ENCODE measurements at regions not wholly inside any gene's neighbourhood (a gene's known extent, or its start where the extent isn't known, plus 50 kb on each side); places are given as distances from the start of the nearest gene placed in this dataset.
"Not testable (repeated sequence)": the region's sequence is repeated elsewhere in the genome, so short reads cannot be mapped to it uniquely, and the experiment has no call there.

GRCh38 chr11:135015966-135016365 lies 603.9 kb upstream of the B3GAT1 start (continued):
- TF ChIP-seq ZNF425 (CRISPR knock-in tag; conservative IDR thresholded peaks at IDR 0.05): no peak

GRCh38 chr11:135011313-135011712 lies 599.3 kb upstream of the B3GAT1 start:
- DNase-seq (ENCODE audit: low spot score); ATAC-seq; H3K4me3 Mint-ChIP-seq; H3K4me1 Mint-ChIP-seq; H3K27me3 Mint-ChIP-seq (ENCODE audit: low read depth); CTCF ChIA-PET; H3K27ac Mint-ChIP-seq; POLR2A ChIA-PET: not testable (repeated sequence)
- peaks cover 39% of the 10 kb centered on the region for H3K9me3 Mint-ChIP-seq
- peaks cover 13% of the 10 kb centered on the region for H3K36me3 Mint-ChIP-seq

GRCh38 chr11:135009125-135009524 lies 597.1 kb upstream of the B3GAT1 start:
- no peak overlapping the region for H3K4me3 Mint-ChIP-seq
- H3K27ac Mint-ChIP-seq: no peak overlapping the region
- CTCF ChIA-PET: no interaction called here
- ATAC-seq: no peak
- peaks cover 11% of the 10 kb centered on the region for H3K4me1 Mint-ChIP-seq
- H3K9me3 Mint-ChIP-seq: peaks cover 31% of the 10 kb centered on the region
- no peaks in the 10 kb centered on the region; the same call in 1 of the 2 replicates for H3K27me3 Mint-ChIP-seq (ENCODE audit: low read depth)
- POLR2A ChIA-PET: no interaction called here
- TF ChIP-seq ZNF396 (CRISPR knock-in tag; IDR thresholded peaks at IDR 0.05; ENCODE audit: borderline replicate concordance): no peak
- no peak for TF ChIP-seq ETV6 (CRISPR knock-in tag; IDR thresholded peaks at IDR 0.05)
- TF ChIP-seq IRF2 (CRISPR knock-in tag; IDR thresholded peaks at IDR 0.05; ENCODE audit: borderline replicate concordance, low read depth): no peak
- TF ChIP-seq PRRX2 (CRISPR knock-in tag; IDR thresholded peaks at IDR 0.05): no peak
- peaks cover 13% of the 10 kb centered on the region for H3K36me3 Mint-ChIP-seq
- DNase-seq (ENCODE audit: low spot score): no peak

- Mint-ChIP-seq H3K27ac (no peak overlapping the region), H3K36me3 (peaks cover 13% of the 10 kb centered on the region), H3K27me3 (ENCODE audit: low read depth) (no peaks in the 10 kb centered on the region; the same call in 1 of the 2 replicates), H3K4me1 (peaks cover 11% of the 10 kb centered on the region), H3K9me3 (peaks cover 29% of the 10 kb centered on the region), H3K4me3 (no peak overlapping the region)
- ATAC-seq (no peak), DNase-seq (ENCODE audit: low spot score) (no peak)
- no peak for TF ChIP-seq FOXK1 (CRISPR knock-in tag; IDR thresholded peaks at IDR 0.05)
- no peak for TF ChIP-seq ZNF416 (CRISPR knock-in tag; IDR thresholded peaks at IDR 0.05)
- no peak for TF ChIP-seq ELF4 (CRISPR knock-in tag; IDR thresholded peaks at IDR 0.05; ENCODE audit: low read depth)
- TF ChIP-seq ZNF425 (CRISPR knock-in tag; conservative IDR thresholded peaks at IDR 0.05): no peak
- TF ChIP-seq CDX4 (CRISPR knock-in tag; IDR thresholded peaks at IDR 0.05; ENCODE audit: borderline replicate concordance): no peak
- TF ChIP-seq GABPB1 (CRISPR knock-in tag; IDR thresholded peaks at IDR 0.05): no peak
- TF ChIP-seq SP1 (CRISPR knock-in tag; conservative IDR thresholded peaks at IDR 0.05): no peak
- no peak for TF ChIP-seq ESRRA (CRISPR knock-in tag; IDR thresholded peaks at IDR 0.05; ENCODE audit: borderline replicate concordance)
- CTCF ChIA-PET: interaction anchor here (0.6 kb wide), 1 partner anchor 389 kb away, joined by 3 read pairs; no protein-coding TSS in a partner anchor
- POLR2A ChIA-PET: no interaction called here
Observed at GRCh38 chr11:135008412-135008811, 596.4 kb upstream of the B3GAT1 start.

GRCh38 chr11:135008001-135008405 lies 596.0 kb upstream of the B3GAT1 start:
- no peak overlapping the region for H3K27ac Mint-ChIP-seq
- CTCF ChIA-PET: interaction anchor here (0.6 kb wide), 1 partner anchor 388 kb away, joined by 3 read pairs; no protein-coding TSS in a partner anchor
- peaks cover 25% of the 10 kb centered on the region for H3K9me3 Mint-ChIP-seq
- POLR2A ChIA-PET: no interaction called here
- H3K36me3 Mint-ChIP-seq: peaks cover 11% of the 10 kb centered on the region
- TF ChIP-seq JUN (CRISPR knock-in tag; IDR thresholded peaks at IDR 0.05) (no peak), CDX4 (CRISPR knock-in tag; IDR thresholded peaks at IDR 0.05; ENCODE audit: borderline replicate concordance) (no peak)
- H3K4me3 Mint-ChIP-seq: no peak overlapping the region
- H3K27me3 Mint-ChIP-seq (ENCODE audit: low read depth): no peaks in the 10 kb centered on the region; the same call in 1 of the 2 replicates
- DNase-seq (ENCODE audit: low spot score) (no peak), ATAC-seq (peak; percentile 26; the same call in 1 of the 2 replicates)
- H3K4me1 Mint-ChIP-seq: peaks cover 11% of the 10 kb centered on the region

All from WTC11 (cell line).